T-helper 2 cell treated with Interferon-gamma antibody and Interleukin-4, amounts not matched to agents 5 μg/mL and 100 μg/mL, for 36 hours (primary cell): ENCODE measurements at regions not wholly inside any gene's neighbourhood (a gene's known extent, or its start where the extent isn't known, plus 50 kb on each side); places are given as distances from the start of the nearest gene placed in this dataset.

Source experiments
- DNase-seq: peaks from one replicate; pipeline ENCODE4 v3.0.0; 2021; ENCODE audit warnings: low spot score
- H3K27ac Mint-ChIP-seq: one replicate; pipeline ENCODE4 v1.8.0; 2021; ENCODE audit warnings: mild to moderate bottlenecking, mixed read lengths
- H3K27me3 Mint-ChIP-seq: one replicate; pipeline ENCODE4 v1.8.0; 2021; ENCODE audit warnings: low read depth, mixed read lengths
- H3K36me3 Mint-ChIP-seq: one replicate; pipeline ENCODE4 v1.8.0; 2021; ENCODE audit warnings: low read depth, mixed read lengths
- H3K4me1 Mint-ChIP-seq: one replicate; pipeline ENCODE4 v1.8.0; 2021; ENCODE audit warnings: low read depth, mixed read lengths
- H3K4me3 Mint-ChIP-seq: one replicate; pipeline ENCODE4 v1.8.0; 2022; ENCODE audit warnings: mild to moderate bottlenecking, moderate library complexity, mixed read lengths
- H3K9me3 Mint-ChIP-seq: one replicate; pipeline ENCODE4 v1.8.0; 2021; ENCODE audit warnings: mixed read lengths

DNA sequence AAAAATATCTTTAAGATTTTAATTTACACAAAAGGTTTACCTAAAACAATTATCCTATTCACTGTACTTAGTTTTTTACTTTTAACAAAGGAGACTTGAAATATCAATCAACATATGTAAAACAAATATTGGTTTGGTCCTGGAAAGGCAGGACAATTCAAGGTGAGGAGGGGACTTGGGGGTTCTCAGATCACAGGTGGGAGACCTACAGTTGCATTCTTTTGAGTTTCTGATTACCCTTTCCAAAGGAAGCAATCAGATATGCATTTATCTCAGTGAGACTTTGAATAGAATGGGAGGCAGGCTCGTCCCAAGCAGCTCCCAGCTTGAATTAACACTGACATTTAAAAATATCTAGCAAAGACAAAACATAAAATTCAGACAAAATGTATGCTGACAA lies 1917.3 kb downstream of the C4orf33 start:
- H3K9me3 Mint-ChIP-seq, result no peaks in the 10 kb centered on the region
- no peak overlapping the region for H3K4me3 Mint-ChIP-seq
- no peak for DNase-seq
- no peaks in the 10 kb centered on the region for H3K36me3 Mint-ChIP-seq
- H3K4me1 Mint-ChIP-seq, result no peaks in the 10 kb centered on the region
- H3K27me3 Mint-ChIP-seq, result no peaks in the 10 kb centered on the region
- H3K27ac Mint-ChIP-seq, result no peak overlapping the region

GRCh38 chr4:131026771-131027170 lies 1930.8 kb downstream of the C4orf33 start:
- DNase-seq, result no peak
- no peak overlapping the region for H3K4me3 Mint-ChIP-seq
- no peaks in the 10 kb centered on the region for H3K27me3 Mint-ChIP-seq
- H3K9me3 Mint-ChIP-seq, result peaks cover 3% of the 10 kb centered on the region
- no peaks in the 10 kb centered on the region for H3K36me3 Mint-ChIP-seq
- H3K27ac Mint-ChIP-seq, result no peak overlapping the region
- H3K4me1 Mint-ChIP-seq, result no peaks in the 10 kb centered on the region

DNA sequence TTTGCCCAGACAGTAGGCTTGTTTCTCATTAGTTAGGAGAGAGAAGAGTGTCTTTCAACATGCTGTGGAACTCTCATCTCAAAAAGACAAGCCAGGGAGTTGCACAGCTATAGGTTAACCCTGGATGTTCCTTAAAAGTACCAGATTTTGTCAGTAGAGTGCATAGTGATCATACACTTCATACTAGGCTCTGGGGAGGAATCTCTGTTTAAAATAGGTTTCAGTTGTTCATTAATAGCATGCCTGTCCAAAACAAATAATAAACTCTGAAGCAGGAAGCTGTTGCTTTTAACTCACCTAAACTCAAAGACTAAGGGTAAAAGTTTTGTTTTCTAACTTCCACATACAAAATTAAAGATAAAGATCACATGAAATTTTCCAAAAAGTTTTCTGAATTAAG lies 1948.4 kb downstream of the C4orf33 start:
- Mint-ChIP-seq H3K4me3 (no peak overlapping the region), H3K36me3 (no peaks in the 10 kb centered on the region), H3K4me1 (no peaks in the 10 kb centered on the region), H3K27me3 (no peaks in the 10 kb centered on the region), H3K9me3 (no peaks in the 10 kb centered on the region), H3K27ac (no peak overlapping the region)
- no peak for DNase-seq

- H3K27me3 Mint-ChIP-seq, result no peaks in the 10 kb centered on the region
- H3K9me3 Mint-ChIP-seq, result no peaks in the 10 kb centered on the region
- H3K4me1 Mint-ChIP-seq, result no peaks in the 10 kb centered on the region
- no peak overlapping the region for H3K27ac Mint-ChIP-seq
- no peak overlapping the region for H3K4me3 Mint-ChIP-seq
- DNase-seq, result no peak
- no peaks in the 10 kb centered on the region for H3K36me3 Mint-ChIP-seq
These were observed 1950.9 kb downstream of the C4orf33 start for GRCh38 chr4:131046821-131047220.

GRCh38 chr4:131052646-131053045 lies 1956.7 kb downstream of the C4orf33 start:
- Mint-ChIP-seq H3K4me1 (no peaks in the 10 kb centered on the region), H3K27me3 (no peaks in the 10 kb centered on the region), H3K4me3 (no peak overlapping the region), H3K36me3 (no peaks in the 10 kb centered on the region), H3K9me3 (peaks cover 9% of the 10 kb centered on the region), H3K27ac (no peak overlapping the region)
- no peak for DNase-seq

- no peak for DNase-seq
- no peaks in the 10 kb centered on the region for H3K36me3 Mint-ChIP-seq
- no peak overlapping the region for H3K27ac Mint-ChIP-seq
- H3K4me1 Mint-ChIP-seq, result no peaks in the 10 kb centered on the region
- H3K4me3 Mint-ChIP-seq, result no peak overlapping the region
- no peaks in the 10 kb centered on the region for H3K27me3 Mint-ChIP-seq
- peaks cover 9% of the 10 kb centered on the region for H3K9me3 Mint-ChIP-seq
These were observed 1958.6 kb downstream of the C4orf33 start for GRCh38 chr4:131054489-131055019.

DNA sequence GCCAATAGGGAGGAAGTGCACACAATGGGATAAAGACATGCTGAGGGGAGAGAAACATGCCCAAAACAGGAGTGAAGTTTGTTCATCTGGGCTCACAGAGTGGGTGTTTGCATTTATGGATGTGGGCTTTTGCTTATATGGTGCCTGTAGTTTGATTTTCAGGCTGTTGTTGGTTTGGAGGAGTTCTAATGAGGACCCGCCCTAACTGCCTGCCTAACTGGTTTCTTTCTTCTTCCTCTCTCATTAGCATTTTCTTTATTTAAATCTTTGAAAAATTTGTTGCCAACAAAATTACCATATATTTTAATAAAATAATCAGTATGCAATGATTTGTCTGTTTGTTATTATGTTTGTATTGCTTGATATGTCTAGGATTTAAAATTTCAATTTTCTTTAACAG lies 1965.8 kb downstream of the C4orf33 start:
- Mint-ChIP-seq H3K4me1 (no peaks in the 10 kb centered on the region), H3K27me3 (no peaks in the 10 kb centered on the region), H3K4me3 (no peak overlapping the region), H3K27ac (no peak overlapping the region), H3K9me3 (peaks cover 32% of the 10 kb centered on the region), H3K36me3 (no peaks in the 10 kb centered on the region)
- no peak for DNase-seq

DNA sequence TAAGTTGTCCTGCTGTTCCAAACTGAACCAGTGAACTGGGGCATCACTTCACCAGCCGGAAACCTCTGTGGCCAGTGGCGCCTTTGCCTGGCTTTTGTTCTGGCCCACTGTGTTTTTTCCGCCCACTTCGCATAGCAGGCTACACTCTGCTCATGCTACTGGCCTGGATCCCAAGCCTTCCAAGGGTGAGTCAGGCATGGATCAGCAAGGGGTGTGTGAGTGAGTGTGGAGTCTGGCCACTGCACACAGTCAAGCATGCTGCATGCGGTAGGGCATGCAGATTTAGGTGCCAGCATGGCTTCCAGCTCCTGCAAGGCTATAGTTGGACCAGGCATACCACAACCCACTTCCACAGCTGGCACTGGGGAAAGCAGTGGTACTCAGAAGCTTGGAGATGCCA lies 1967.9 kb downstream of the C4orf33 start:
- Mint-ChIP-seq H3K4me1 (no peaks in the 10 kb centered on the region), H3K27ac (no peak overlapping the region), H3K27me3 (no peaks in the 10 kb centered on the region), H3K4me3 (no peak overlapping the region), H3K9me3 (peaks cover 34% of the 10 kb centered on the region), H3K36me3 (no peaks in the 10 kb centered on the region)
- no peak for DNase-seq

DNA sequence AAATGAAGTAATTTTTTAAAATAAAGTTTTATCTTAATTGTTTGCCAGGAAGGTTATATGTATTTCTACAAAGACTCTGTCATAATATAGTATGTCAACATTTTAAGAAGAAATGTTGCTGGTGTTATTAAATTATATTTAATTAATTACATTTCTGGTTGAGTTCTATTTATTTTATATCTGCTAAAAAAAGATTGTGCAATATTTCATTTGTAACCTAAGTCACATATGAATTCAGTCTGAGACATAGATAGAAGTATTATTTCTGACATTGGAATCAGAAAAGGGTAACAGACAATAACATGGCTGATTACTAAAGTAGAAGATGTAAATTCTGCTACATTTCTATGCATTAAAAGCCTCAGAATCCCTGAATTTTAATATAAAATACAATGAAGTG lies 1985.1 kb downstream of the C4orf33 start:
- no peaks in the 10 kb centered on the region for H3K27me3 Mint-ChIP-seq
- DNase-seq, result no peak
- H3K4me1 Mint-ChIP-seq, result no peaks in the 10 kb centered on the region
- H3K27ac Mint-ChIP-seq, result no peak overlapping the region
- H3K4me3 Mint-ChIP-seq, result no peak overlapping the region
- no peaks in the 10 kb centered on the region for H3K36me3 Mint-ChIP-seq
- H3K9me3 Mint-ChIP-seq, result no peaks in the 10 kb centered on the region

- H3K27me3 Mint-ChIP-seq, result no peaks in the 10 kb centered on the region
- H3K27ac Mint-ChIP-seq, result no peak overlapping the region
- H3K36me3 Mint-ChIP-seq, result no peaks in the 10 kb centered on the region
- no peak for DNase-seq
- no peaks in the 10 kb centered on the region for H3K9me3 Mint-ChIP-seq
- H3K4me3 Mint-ChIP-seq, result no peak overlapping the region
- H3K4me1 Mint-ChIP-seq, result no peaks in the 10 kb centered on the region
These were observed 1989.0 kb downstream of the C4orf33 start for GRCh38 chr4:131084997-131085396.

DNA sequence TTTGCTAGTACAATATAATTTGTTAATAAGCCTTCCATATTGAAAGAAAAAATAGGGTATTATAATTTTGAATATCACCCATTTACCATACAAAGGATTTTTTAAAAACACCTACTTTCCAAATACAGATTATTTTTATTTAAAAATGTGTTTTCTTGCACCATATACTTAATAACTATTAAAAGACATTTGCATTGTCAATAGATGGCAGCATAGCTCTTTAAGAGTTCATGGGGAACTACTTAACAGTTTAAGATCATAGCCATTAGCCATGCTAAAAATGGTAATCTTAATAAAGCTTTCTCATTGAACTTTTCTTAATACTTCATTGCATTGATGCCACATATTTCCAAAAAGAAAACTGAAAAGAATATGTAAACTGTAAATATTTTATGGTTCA lies 1995.9 kb downstream of the C4orf33 start:
- no peak overlapping the region for H3K4me3 Mint-ChIP-seq
- H3K4me1 Mint-ChIP-seq, result no peaks in the 10 kb centered on the region
- H3K27me3 Mint-ChIP-seq, result no peaks in the 10 kb centered on the region
- no peak for DNase-seq
- no peak overlapping the region for H3K27ac Mint-ChIP-seq
- no peaks in the 10 kb centered on the region for H3K36me3 Mint-ChIP-seq
- H3K9me3 Mint-ChIP-seq, result no peaks in the 10 kb centered on the region

- Mint-ChIP-seq H3K4me1 (no peaks in the 10 kb centered on the region), H3K27ac (no peak overlapping the region), H3K9me3 (no peaks in the 10 kb centered on the region), H3K4me3 (no peak overlapping the region), H3K27me3 (no peaks in the 10 kb centered on the region), H3K36me3 (no peaks in the 10 kb centered on the region)
- DNase-seq, result no peak
These were observed 1997.4 kb downstream of the C4orf33 start for GRCh38 chr4:131093303-131093702.

DNA sequence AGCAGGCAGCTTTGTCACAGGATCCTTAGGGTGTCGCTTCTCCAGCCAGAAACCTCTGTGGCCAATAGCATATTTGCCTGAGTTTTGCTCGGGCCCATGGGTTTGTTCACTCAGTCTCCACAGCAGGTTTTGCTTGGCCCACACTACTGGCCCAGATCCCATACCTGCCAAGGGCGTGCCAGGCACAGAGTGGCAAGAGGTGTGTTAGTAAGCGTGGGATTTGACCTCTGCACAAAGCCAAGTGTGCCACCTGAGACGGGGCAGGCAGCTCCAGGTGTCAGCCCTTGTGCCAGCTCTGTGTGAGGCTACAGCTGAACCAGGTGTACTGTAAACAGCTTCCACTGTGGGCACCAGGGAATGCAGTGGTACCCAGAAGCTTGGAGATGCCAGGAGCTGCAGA lies 2003.0 kb downstream of the C4orf33 start:
- H3K4me3 Mint-ChIP-seq, result no peak overlapping the region
- H3K4me1 Mint-ChIP-seq, result no peaks in the 10 kb centered on the region
- H3K9me3 Mint-ChIP-seq, result peaks cover 19% of the 10 kb centered on the region
- DNase-seq, result no peak
- no peaks in the 10 kb centered on the region for H3K36me3 Mint-ChIP-seq
- H3K27me3 Mint-ChIP-seq, result no peaks in the 10 kb centered on the region
- no peak overlapping the region for H3K27ac Mint-ChIP-seq

- no peak for DNase-seq
- Mint-ChIP-seq H3K4me1 (no peaks in the 10 kb centered on the region), H3K9me3 (peaks cover 3% of the 10 kb centered on the region), H3K27me3 (no peaks in the 10 kb centered on the region), H3K36me3 (no peaks in the 10 kb centered on the region), H3K27ac (no peak overlapping the region), H3K4me3 (no peak overlapping the region)
These were observed 2017.3 kb downstream of the C4orf33 start for GRCh38 chr4:131113273-131113672.

DNA sequence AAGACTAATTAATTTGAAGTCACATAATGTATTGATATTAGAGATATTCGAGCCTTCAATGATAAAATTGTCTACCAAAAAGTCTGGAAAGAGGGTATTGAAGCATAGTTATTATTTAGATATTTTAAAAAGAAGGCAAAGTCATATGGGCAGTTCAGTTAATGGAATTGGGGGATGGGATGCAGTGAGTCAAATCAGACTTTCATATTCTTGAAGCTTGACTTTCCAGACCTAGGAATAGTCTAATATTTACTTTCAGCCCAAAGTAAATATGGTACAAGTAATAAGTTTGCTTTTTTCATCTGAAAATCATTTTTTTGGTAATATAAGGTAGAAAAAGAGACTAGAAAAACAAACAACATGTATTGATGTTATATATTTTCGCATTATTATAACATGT lies 2017.8 kb downstream of the C4orf33 start:
- no peak overlapping the region for H3K4me3 Mint-ChIP-seq
- H3K9me3 Mint-ChIP-seq, result peaks cover 3% of the 10 kb centered on the region
- no peaks in the 10 kb centered on the region for H3K4me1 Mint-ChIP-seq
- H3K36me3 Mint-ChIP-seq, result no peaks in the 10 kb centered on the region
- H3K27ac Mint-ChIP-seq, result no peak overlapping the region
- no peak for DNase-seq
- no peaks in the 10 kb centered on the region for H3K27me3 Mint-ChIP-seq
